CD4-positive, alpha-beta T cell treated with Interferon gamma for 1 hour (primary cell): ENCODE measurements at regions not wholly inside any gene's neighbourhood (a gene's known extent, or its start where the extent isn't known, plus 50 kb on each side); places are given as distances from the start of the nearest gene placed in this dataset.

ENCODE experiments used
- DNase-seq: peaks from one replicate; pipeline ENCODE4 v3.0.0-alpha.2; 2020

DNA sequence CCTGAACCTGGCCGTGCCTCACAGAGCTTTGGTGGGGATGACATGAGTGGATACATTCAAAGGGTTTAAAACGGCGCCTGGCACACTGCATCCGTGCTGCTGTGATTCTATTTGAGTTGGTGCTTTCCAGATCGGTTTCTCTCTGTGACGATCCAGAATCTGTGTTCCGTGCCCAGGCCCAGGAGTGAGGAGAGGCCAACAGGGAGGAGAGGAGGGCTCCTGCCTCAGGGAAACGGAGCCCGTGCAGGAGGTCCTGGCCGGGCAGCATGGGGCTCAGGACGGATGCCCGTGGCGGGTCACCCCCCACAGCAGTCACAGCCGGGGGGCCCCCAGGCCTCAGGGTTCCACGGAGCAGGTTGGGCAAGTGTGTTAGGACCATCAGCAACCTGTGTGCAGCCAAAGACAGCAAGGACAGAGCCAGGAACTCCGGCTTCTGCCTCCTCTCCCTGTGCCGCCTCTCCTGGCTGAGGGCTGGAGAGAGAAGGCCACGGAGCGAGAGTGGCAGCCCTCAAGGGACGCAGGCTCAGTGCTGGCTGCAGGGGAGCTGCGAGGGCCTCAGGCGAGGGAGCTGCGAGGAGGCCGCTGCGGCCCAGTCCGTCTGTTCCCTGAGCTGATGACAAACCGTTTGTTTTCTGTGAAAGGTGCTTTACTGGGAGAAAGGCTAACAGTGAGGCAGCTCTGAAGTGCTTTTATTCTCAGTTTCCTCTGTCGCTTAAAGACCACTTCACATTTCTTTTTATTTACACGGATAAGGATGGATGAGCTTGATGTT lies 99.3 kb downstream of the METRNL start:
- DNase-seq = no peak

GRCh38 chr17:83179374-83179773 lies 100.0 kb downstream of the METRNL start:
- DNase-seq = no peak

GRCh38 chr17:83179811-83180210 lies 100.4 kb downstream of the METRNL start:
- DNase-seq = no peak

DNA sequence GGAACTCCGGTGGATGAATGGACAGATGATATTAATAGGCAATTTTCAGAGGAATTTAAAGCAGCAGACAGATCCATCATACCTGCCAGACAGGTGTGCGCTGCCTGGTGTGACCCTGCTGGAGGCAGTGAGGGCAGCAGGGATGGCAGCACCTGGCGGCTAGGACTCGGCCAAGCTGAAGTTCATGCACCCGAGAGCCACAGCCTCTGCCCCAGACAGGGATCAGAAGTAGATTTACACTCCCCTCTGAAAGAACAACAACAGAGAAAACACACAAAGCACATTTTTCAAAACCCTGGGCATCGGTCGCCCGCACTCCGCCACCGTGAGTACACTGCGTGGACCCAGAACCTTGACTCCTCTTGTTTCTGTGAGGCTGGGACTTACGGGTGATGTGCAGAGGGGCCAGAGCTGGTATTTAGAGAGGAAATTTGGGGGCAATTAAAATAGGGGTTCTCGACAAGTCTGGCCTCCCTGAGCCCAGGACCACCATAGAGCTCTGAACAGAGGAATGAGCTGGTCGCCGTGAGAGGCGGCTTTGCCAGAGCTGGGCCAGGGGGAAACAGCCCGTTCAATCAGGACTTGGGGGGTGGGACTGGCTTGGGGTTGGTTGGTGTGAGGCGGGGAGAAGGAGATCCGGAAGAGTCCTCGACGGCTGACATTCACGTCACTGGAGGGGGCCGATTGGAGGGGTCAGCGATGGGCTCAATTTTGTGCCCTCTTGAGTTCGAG lies 101.0 kb downstream of the METRNL start:
- DNase-seq = no peak

DNA sequence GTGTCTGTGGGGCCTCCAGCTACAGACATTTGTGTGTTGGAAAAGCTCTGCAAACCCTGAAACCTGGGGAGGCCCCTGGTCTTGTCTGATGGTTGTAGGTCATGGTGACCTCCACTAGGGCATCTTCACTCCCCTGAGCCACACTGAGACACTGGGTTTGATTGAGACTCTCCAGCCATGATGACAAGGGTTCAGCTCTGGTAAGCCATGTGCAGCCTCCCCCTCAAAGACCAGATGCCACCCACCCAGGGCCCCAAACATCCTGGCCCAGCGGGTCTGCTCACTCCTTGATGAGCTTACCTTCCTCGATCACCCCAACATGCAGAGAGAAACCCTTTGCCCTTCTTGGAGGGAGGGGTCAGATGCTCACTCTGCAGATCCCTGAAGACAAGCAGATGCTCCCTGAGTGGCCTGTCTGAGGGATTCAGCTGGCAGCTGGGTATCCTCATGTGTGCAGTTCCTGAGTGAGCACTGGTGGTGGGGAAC lies 101.6 kb downstream of the METRNL start:
- DNase-seq = no peak

DNA sequence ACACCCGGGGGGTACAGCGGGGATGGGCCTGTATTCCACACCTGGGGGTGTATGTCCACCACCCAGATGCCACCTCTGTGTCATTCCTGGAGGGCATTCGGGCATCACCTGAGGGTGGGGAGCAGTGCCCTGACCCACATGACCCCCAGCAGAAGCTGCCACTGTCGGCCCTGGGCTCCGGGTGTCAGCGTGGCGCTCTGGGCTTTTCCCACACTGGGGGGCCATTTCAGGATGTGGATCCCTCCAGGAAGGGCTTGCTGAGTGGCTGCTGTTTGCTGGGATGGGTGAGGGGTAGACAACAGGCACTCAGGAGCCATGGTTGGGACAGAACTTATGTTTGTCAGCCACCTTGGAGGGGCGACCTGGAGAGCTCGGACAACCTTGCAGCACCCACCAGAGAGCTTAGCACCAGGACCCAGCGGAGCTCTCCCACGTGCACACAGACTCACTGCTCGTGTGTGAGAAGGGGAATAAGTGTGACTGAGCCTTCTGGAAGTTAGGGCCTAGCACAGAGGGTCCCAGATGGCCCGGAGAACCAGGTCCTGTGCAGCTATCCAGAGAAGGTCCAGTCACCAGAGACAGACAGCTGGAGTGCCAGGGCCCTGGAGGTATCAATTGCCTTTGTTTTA lies 102.7 kb downstream of the METRNL start:
- DNase-seq = no peak

GRCh38 chr17:83182620-83183101 lies 103.3 kb downstream of the METRNL start:
- DNase-seq = peak; percentile 38

GRCh38 chr17:83183145-83183948 lies 103.9 kb downstream of the METRNL start:
- DNase-seq = no peak

- no peak for DNase-seq
Measured at GRCh38 chr17:83183951-83184506, 104.6 kb downstream of the METRNL start.

DNA sequence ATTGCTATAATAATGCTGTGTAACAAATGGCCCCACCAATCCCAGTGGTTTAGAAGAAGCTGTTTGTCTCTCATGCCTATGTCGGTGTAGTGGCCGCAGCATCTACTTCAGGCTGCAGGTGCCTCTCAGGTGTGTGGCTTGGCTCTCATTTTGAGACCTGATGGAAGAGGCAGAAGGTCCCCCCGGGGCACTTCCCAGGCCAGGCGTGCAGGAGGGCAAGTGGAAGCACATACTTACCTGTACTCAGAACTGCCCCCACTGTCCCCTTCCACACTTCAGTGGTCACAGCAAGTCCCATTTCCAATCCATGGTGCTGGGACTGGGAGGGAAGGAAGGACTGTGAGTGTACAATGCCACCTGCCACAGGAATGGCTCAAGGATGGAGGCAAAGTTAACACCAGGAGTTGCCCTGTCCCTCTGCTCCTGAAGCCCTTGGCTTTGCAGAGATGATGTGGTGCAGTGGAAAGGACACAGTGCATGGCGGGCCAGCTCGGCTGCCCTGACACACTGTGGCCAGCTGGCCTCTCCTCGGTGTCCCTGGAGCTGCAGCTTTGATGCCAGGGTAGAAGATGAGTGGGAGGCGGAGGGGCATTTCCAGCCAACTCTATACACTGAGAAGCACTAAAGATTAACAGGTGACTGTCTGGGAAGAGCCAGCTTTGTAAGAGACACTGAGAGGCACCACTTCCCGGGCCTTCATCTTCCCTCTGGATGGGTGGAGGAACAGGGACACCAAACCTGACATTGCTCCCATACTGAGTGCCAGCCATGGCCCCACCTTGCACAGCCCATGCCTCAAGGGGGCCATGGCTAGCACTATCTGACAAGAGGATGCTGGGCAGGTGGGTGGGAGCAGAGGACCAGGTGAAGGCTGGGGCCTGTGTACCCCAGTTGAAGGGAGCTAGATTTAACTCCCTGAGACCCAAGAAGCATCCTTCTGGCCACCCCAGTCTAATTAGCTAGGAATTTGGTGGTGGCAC lies 105.9 kb downstream of the METRNL start:
- DNase-seq = no peak

DNA sequence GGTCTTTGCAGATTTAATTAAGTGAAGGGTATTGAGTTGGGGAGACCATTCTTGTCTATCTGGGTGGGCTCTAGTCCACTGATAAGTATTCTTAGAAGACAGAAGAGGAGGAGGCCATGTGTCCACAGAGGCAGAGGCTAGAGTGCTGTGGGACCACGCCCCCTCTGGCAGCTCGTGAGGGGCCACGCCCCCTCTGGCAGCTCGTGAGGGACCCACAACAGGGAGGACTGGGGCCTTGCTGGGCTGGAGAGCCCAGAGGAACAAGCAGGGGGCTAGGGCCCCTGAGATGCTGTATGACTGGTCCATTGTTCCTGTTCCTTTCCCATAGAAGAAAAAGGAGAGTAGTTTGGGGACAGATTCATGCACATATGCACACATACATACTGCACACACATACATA lies 106.8 kb downstream of the METRNL start:
- DNase-seq = no peak

DNA sequence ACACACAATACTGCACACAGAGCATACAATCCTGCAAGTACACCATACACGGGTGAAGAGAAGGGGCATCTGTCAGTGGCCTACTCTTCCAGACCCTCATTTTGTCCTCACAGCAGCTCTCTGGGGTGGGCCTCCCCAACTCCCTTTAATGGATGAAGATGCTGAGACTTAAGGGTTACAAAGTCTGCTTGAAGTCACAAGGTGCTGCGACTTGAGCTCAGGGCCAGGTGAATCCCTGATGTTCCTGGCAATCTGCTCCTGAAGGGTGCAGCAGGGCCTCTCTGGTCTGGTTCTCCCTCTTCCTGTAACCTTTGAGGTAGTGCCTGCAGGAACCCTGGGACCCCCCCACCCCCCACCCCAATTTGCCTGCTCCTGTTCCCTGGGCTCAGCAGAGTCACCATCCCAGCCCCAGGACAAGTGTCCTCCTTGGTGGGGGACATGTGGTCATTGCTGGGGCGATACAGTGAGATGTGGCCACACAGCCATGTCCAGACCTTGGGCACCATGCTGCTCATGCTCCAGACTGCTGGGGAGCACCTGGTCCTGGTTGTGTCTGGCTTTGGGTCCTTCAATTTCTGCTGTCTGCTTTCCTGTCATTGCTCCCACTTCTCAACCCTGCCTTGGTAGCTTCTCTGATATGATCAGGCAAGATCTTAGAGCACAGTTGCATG lies 107.5 kb downstream of the METRNL start:
- no peak for DNase-seq

- no peak for DNase-seq
Measured at GRCh38 chr17:83187782-83188311, 108.4 kb downstream of the METRNL start.

- no peak for DNase-seq
Measured at GRCh38 chr17:83189044-83190003, 109.9 kb downstream of the METRNL start.

- no peak for DNase-seq
Measured at GRCh38 chr17:83190004-83190385, 110.6 kb downstream of the METRNL start.

GRCh38 chr17:83190601-83191387 lies 111.4 kb downstream of the METRNL start:
- no peak for DNase-seq

DNA sequence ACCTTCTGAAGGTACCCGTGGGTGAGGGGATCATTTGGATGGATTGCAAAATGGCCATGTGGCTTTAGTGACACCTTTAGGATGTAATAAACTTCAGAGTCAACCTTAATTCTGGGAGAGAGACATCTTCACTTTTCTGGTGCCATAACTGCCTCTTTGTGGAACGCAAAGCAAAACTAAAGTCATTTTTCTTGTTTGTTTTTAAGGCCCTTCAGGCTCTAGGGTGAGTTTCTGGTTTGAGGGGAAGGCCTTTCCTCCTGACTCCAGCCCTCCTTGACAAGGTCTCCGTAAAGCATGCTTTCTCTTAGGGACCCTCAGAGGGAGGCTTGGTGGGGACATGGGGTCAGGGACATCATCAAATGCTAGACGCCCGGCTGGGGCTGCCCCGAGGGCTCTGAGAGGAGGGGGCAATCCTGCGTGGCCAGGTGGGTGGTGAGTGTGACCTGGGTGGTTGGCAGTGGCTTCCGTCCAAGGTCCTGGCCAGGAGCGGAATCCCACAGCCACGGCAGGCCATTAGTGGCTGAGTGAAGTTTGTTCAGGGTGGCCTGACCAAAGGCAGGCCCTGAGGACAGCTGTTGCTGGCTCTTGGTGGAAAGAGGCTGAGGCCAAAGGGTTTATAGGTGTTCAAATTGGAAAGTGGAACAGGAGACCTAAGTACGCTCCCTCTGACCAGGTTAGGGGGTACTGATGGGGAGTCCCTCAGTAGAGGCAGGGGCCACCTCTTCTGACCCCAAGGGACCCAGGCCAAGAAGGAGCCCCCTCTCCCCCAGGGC lies 112.2 kb downstream of the METRNL start:
- no peak for DNase-seq
